PC-9 (cell line): ENCODE measurements at regions not wholly inside any gene's neighbourhood (a gene's known extent, or its start where the extent isn't known, plus 50 kb on each side); places are given as distances from the start of the nearest gene placed in this dataset.

Source experiments
- BruUV-seq: library from RNA; stranded (reverse); fragments of 400-500 nt; replicated peaks from 2 replicates; lab custom pipeline; 2021; lab: Mats Ljungman, UMichigan
- CTCF ChIA-PET: fragments of 300-600 bp; sonication (Branson Sonifier 250); formaldehyde crosslinking; loops from one replicate; lab custom pipeline; 2022; ENCODE audit warnings: antibody characterized with exemption; lab: Charles Lee
- POLR2A ChIA-PET: fragments of 300-600 bp; sonication (Branson Sonifier 250); formaldehyde crosslinking; loops from one replicate; lab custom pipeline; 2022; ENCODE audit warnings: antibody characterized with exemption; ENCODE audit not compliant: unreplicated experiment; lab: Charles Lee
- DNase-seq, 2 experiments: peaks; one replicate each; pipeline versions ENCODE4 v3.0.0 to v3.0.0-alpha.2; 2015 to 2022; ENCODE audit warnings: mixed read lengths in 1 of 2
- H2AFZ ChIP-seq: fragments of 200-600 bp; sonication (generic); 2 replicates; pipeline ENCODE4 v1.8.1; 2017; ENCODE audit warnings: antibody characterized with exemption
- H3F3A ChIP-seq: fragments of 200-600 bp; sonication (generic); 2 replicates; pipeline ENCODE4 v1.8.1; 2017; ENCODE audit warnings: antibody characterized with exemption, mild to moderate bottlenecking, low read depth; ENCODE audit not compliant: insufficient read depth
- H3K27ac ChIP-seq: fragments of 200-600 bp; sonication (generic); 2 replicates; pipeline ENCODE4 v1.6.1; 2016; ENCODE audit warnings: mixed run types
- H3K27me3 ChIP-seq: fragments of 200-600 bp; sonication (generic); 2 replicates; pipeline ENCODE4 v1.6.1; 2016; ENCODE audit warnings: low read depth, mixed run types; ENCODE audit not compliant: insufficient read depth
- H3K36me3 ChIP-seq: fragments of 200-600 bp; sonication (generic); 2 replicates; pipeline ENCODE4 v1.6.1; 2016; ENCODE audit warnings: low read depth, mixed run types
- H3K4me1 ChIP-seq: fragments of 200-600 bp; sonication (generic); replicated peaks from 2 replicates; pipeline ENCODE4 v1.6.1; 2016; ENCODE audit warnings: mixed run types; ENCODE audit not compliant: insufficient read depth
- H3K4me2 ChIP-seq: fragments of 200-600 bp; sonication (generic); 2 replicates; pipeline ENCODE4 v1.6.1; 2017; ENCODE audit warnings: mixed run types
- H3K4me3 ChIP-seq: fragments of 200-600 bp; sonication (generic); 2 replicates; pipeline ENCODE4 v1.6.1; 2016; ENCODE audit warnings: mixed run types
- H3K79me2 ChIP-seq: fragments of 200-600 bp; sonication (generic); 2 replicates; pipeline ENCODE4 v1.6.1; 2017; ENCODE audit warnings: low read depth, mixed run types
- H3K9me2 ChIP-seq: fragments of 200-600 bp; sonication (generic); 2 replicates; pipeline ENCODE4 v1.8.1; 2017; ENCODE audit warnings: mild to moderate bottlenecking; ENCODE audit not compliant: insufficient read depth
- H3K9me3 ChIP-seq: fragments of 200-600 bp; sonication (generic); 2 replicates; pipeline ENCODE4 v1.8.1; 2016; ENCODE audit warnings: low read depth; ENCODE audit not compliant: insufficient read depth
- H4K20me1 ChIP-seq: fragments of 200-600 bp; sonication (generic); 2 replicates; pipeline ENCODE4 v1.8.1; 2017; ENCODE audit not compliant: insufficient read depth
- EZH2 ChIP-seq: fragments of 200-600 bp; sonication (generic); IDR thresholded peaks from 2 replicates; pipeline ENCODE4 v1.8.0; 2017; ENCODE audit warnings: antibody characterized with exemption, low read depth
- intact Hi-C: fragments of 100-400 bp; cut with micrococcal nuclease; formaldehyde crosslinking; loops from one replicate; pipeline ENCODE4 v1.10.0; 2022; ENCODE audit not compliant: unreplicated experiment
- TF ChIP-seq, protein P1 (sequence below): fragments of 200-600 bp; sonication (generic); conservative IDR thresholded peaks from 2 replicates; pipeline ENCODE4 v1.6.1; 2017; ENCODE audit warnings: mixed run types, antibody characterized with exemption, mild to moderate bottlenecking, moderate library complexity

DNA sequence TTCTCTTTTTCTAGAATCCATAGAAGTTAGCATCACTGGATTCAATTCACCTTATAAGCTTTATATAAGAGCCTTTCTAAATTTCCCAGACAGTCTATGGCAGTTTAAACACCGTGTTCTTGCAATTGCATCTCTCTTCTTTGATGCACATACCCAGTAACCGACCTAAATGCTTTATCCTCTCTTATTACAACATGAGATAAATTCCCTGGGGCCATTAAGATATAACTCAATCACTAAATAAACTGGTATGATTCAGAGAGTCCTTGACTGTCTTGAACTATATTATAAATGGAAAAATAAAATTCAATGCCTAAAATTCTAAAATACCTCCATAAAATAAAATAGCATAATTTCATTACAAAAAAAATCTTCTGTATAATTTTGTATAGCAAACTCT, 98.1 kb downstream of the DIRAS2 start:
- CTCF ChIA-PET: no interaction called here
- no peak overlapping the region for H3K27ac ChIP-seq
- no peaks in the 10 kb centered on the region for H3K9me2 ChIP-seq
- H3K79me2 ChIP-seq: no peaks in the 10 kb centered on the region
- H3K4me3 ChIP-seq: no peak overlapping the region
- no TSS peak for BruUV-seq
- no peaks in the 10 kb centered on the region for H3K27me3 ChIP-seq
- POLR2A ChIA-PET: no interaction called here
- intact Hi-C loops: no loop called here
- H4K20me1 ChIP-seq: no peaks in the 10 kb centered on the region
- H3K4me1 ChIP-seq: peaks cover 10% of the 10 kb centered on the region; the same call in 1 of the 2 replicates
- no peak overlapping the region for H2AFZ ChIP-seq
- H3K4me2 ChIP-seq: no peak overlapping the region
- peaks cover 6% of the 10 kb centered on the region; the same call in 1 of the 2 replicates for H3F3A ChIP-seq
- DNase-seq: no peak
- H3K36me3 ChIP-seq: no peaks in the 10 kb centered on the region
- TF ChIP-seq EZH2: no peak
- TF ChIP-seq, protein P1, sequence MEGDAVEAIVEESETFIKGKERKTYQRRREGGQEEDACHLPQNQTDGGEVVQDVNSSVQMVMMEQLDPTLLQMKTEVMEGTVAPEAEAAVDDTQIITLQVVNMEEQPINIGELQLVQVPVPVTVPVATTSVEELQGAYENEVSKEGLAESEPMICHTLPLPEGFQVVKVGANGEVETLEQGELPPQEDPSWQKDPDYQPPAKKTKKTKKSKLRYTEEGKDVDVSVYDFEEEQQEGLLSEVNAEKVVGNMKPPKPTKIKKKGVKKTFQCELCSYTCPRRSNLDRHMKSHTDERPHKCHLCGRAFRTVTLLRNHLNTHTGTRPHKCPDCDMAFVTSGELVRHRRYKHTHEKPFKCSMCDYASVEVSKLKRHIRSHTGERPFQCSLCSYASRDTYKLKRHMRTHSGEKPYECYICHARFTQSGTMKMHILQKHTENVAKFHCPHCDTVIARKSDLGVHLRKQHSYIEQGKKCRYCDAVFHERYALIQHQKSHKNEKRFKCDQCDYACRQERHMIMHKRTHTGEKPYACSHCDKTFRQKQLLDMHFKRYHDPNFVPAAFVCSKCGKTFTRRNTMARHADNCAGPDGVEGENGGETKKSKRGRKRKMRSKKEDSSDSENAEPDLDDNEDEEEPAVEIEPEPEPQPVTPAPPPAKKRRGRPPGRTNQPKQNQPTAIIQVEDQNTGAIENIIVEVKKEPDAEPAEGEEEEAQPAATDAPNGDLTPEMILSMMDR: no peak
- no peaks in the 10 kb centered on the region for H3K9me3 ChIP-seq

DNA sequence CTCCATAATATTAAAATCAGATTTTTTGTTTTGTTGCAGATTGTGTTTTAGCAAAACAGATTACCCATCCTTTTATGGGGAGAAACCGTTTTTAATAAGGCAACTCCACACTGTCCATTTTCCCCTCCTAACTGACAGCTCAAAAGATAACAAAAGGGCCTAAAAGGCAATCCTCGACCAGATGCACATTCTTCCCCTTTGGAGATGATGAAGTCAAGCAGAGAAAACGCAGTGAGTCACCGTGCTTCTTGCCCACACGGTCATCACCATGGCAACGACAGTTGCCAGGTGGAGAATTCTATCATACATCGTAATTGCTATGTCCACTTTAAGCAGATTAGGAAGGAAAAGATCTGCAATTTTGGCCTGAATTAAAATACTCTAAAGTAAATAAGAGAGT, 96.4 kb downstream of the DIRAS2 start:
- no peaks in the 10 kb centered on the region for H3K9me3 ChIP-seq
- ChIA-PET POLR2A (no interaction called here), CTCF (no interaction called here)
- no peaks in the 10 kb centered on the region for H3K79me2 ChIP-seq
- no peak overlapping the region for H3K4me3 ChIP-seq
- no peaks in the 10 kb centered on the region for H4K20me1 ChIP-seq
- no peaks in the 10 kb centered on the region for H3K27me3 ChIP-seq
- H3K4me1 ChIP-seq: peaks cover 10% of the 10 kb centered on the region; the same call in 1 of the 2 replicates
- H3K4me2 ChIP-seq: 0 out of 2 replicates have a peak overlapping the region, but pooled peaks have one; percentile 2
- peak; percentile 60 to 89 for DNase-seq
- H2AFZ ChIP-seq: no peak overlapping the region
- no TSS peak for BruUV-seq
- intact Hi-C loops: loop anchor here (1.0 to 5.0 kb wide), 2 partner anchors 91 to 113 kb away; no protein-coding TSS in a partner anchor
- no peaks in the 10 kb centered on the region for H3K9me2 ChIP-seq
- no peaks in the 10 kb centered on the region for H3K36me3 ChIP-seq
- peaks cover 6% of the 10 kb centered on the region; the same call in 1 of the 2 replicates for H3F3A ChIP-seq
- TF ChIP-seq, protein P1: no peak
- no peak for TF ChIP-seq EZH2
- H3K27ac ChIP-seq: no peak overlapping the region

DNA sequence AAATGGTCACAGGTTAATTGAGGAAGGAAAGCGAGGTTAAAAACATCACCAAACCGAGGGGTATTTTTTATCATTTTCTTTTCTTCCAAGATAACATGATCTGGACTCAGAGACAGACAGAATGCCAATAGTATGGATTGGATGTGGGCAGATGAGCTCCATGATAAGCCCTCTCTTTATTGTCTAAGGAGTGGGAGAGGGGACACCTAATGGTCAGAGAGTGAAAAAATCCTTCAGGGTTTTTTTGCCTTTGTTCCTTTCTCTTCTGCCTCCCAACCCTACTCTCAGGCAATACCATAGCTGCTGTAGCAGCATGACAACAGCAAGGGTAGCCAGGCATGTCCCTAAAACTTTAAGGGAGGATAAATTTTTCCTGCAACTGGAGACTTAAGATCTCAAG, 94.7 kb downstream of the DIRAS2 start:
- no peak overlapping the region for H3K4me3 ChIP-seq
- no peak overlapping the region for H3K27ac ChIP-seq
- H3K9me3 ChIP-seq: no peaks in the 10 kb centered on the region
- no peaks in the 10 kb centered on the region for H3K9me2 ChIP-seq
- CTCF ChIA-PET: no interaction called here
- no peak overlapping the region for H3K4me2 ChIP-seq
- no peak for DNase-seq
- H3K79me2 ChIP-seq: no peaks in the 10 kb centered on the region
- no TSS peak for BruUV-seq
- intact Hi-C loops: loop anchor here (5.0 kb wide), 1 partner anchor 89 kb away; no protein-coding TSS in a partner anchor
- H2AFZ ChIP-seq: no peak overlapping the region
- TF ChIP-seq, protein P1: no peak; the same call in 1 of the 2 replicates
- no peak for TF ChIP-seq EZH2
- H3F3A ChIP-seq: peaks cover 6% of the 10 kb centered on the region; the same call in 1 of the 2 replicates
- POLR2A ChIA-PET: no interaction called here
- peaks cover 10% of the 10 kb centered on the region; the same call in 1 of the 2 replicates for H3K4me1 ChIP-seq
- H3K36me3 ChIP-seq: no peaks in the 10 kb centered on the region
- H3K27me3 ChIP-seq: no peaks in the 10 kb centered on the region
- no peaks in the 10 kb centered on the region for H4K20me1 ChIP-seq
